Stomach (tissue), 8 donors: ENCODE measurements at regions not wholly inside any gene's neighbourhood (a gene's known extent, or its start where the extent isn't known, plus 50 kb on each side); places are given as distances from the start of the nearest gene placed in this dataset.
A peak's percentile ranks its signal among the peaks of the same experiment; 100 is the strongest.
"Not testable (repeated sequence)": the region's sequence is repeated elsewhere in the genome, so short reads cannot be mapped to it uniquely, and the experiment has no call there.

Source experiments
- DNase-seq, 2 donors: peaks; one replicate each; pipeline versions ENCODE4 v3.0.0 to v3.0.0-alpha.2; 2013 to 2019
- H3K27ac ChIP-seq, 5 donors: fragments of 200-600 bp in 4 of 5; sonication (generic) in 4 of 5; one replicate each; pipeline ENCODE4 v1.5.1; 2013 to 2019; ENCODE audit warnings: mild to moderate bottlenecking in 1 of 5, moderate library complexity in 1 of 5
- H3K27me3 ChIP-seq, 3 donors: fragments of 200-600 bp; sonication (generic); one replicate each; pipeline ENCODE4 v1.5.1; 2017 to 2019; ENCODE audit warnings: mixed run types in 1 of 3
- H3K36me3 ChIP-seq, 4 donors: fragments of 200-600 bp; sonication (generic); 1 replicate in 3 of 4; 2 replicates in 1 of 4; pipeline ENCODE4 v1.5.1; 2016 to 2019
- H3K4me1 ChIP-seq, 4 donors: fragments of 200-600 bp; sonication (generic); one replicate each; pipeline ENCODE4 v1.5.1; 2016 to 2019
- H3K4me3 ChIP-seq, 4 donors: fragments of 200-600 bp; sonication (generic) in 3 of 4; one replicate each; pipeline ENCODE4 v1.5.1; 2016 to 2019; ENCODE audit warnings: mild to moderate bottlenecking in 1 of 4
- H3K9me3 ChIP-seq, 4 donors: fragments of 200-600 bp; sonication (generic); one replicate each; pipeline ENCODE4 v1.5.1; 2016 to 2019
- CTCF ChIP-seq, 7 experiments: fragments of 450-650 bp in 4 of 7; fragments of 200-600 bp in 3 of 7; sonication (generic) in 3 of 7; IDR thresholded peaks; one replicate each; pipeline ENCODE4 v1.5.1; 2016 to 2019; ENCODE audit warnings: antibody characterized with exemption in 7 of 7, control low read depth in 2 of 7, mild to moderate bottlenecking in 1 of 7
- EP300 ChIP-seq: sonication (generic); formaldehyde crosslinking; IDR thresholded peaks from one replicate; pipeline ENCODE4 v1.6.1; 2017; ENCODE audit warnings: antibody characterized with exemption
- POLR2A ChIP-seq, 4 donors: fragments of 450-650 bp; IDR thresholded peaks; one replicate each; pipeline ENCODE4 v1.6.1; 2016; ENCODE audit warnings: antibody characterized with exemption in 4 of 4, control low read depth in 2 of 4, mild to moderate bottlenecking in 1 of 4, moderate library complexity in 1 of 4
- POLR2AphosphoS5 ChIP-seq, 3 donors: sonication (generic); formaldehyde crosslinking; IDR thresholded peaks; one replicate each; pipeline ENCODE4 v1.6.1; 2016; ENCODE audit warnings: antibody characterized with exemption in 3 of 3
- WGBS, 5 donors: extraction: QIAGEN DNeasy Blood & Tissue Kit in 3 of 5; methylation state at CpG; one replicate each; pipeline versions ENCODE4 v1.1.5 to v1.1.7; 2013 to 2018; 5-methylcytosine and 5-hydroxymethylcytosine counted together
- intact Hi-C: fragments of 100-400 bp; cut with DNase I; formaldehyde crosslinking; loops from one replicate; pipeline ENCODE4 v1.15.1; 2023; ENCODE audit warnings: low total_unique reads
- donor health status: healthy with polysubstance abuse.
- donor health status: Bipolar disorder and iron deficiency.
- donor health status: healthy.

- no peak for DNase-seq
- no peak for TF ChIP-seq POLR2AphosphoS5 (IDR thresholded peaks at IDR 0.05)
- no peak for TF ChIP-seq CTCF (IDR thresholded peaks at IDR 0.05)
- TF ChIP-seq POLR2A (IDR thresholded peaks at IDR 0.05) = no peak
- TF ChIP-seq EP300 = no peak
- H3K27ac ChIP-seq = no peak overlapping the region
- no peaks in the 10 kb centered on the region for H3K27me3 ChIP-seq
- no peaks in the 10 kb centered on the region for H3K36me3 ChIP-seq
- intact Hi-C loops = no loop called here
- no peaks in the 10 kb centered on the region for H3K4me1 ChIP-seq
- H3K9me3 ChIP-seq = no peaks in the 10 kb centered on the region
- H3K4me3 ChIP-seq = no peak overlapping the region
Observed at GRCh38 chr12:30278401-30278800, 417.3 kb downstream of the IPO8 start.

- H3K27me3 ChIP-seq, DNase-seq, H3K4me3 ChIP-seq, intact Hi-C loops, H3K36me3 ChIP-seq, H3K27ac ChIP-seq: not testable (repeated sequence)
- Histone ChIP-seq H3K4me1 (peaks cover 0 to 15% (median 0%) of the 10 kb centered on the region in 4 donors), H3K9me3 (peaks cover 3 to 16% (median 10%) of the 10 kb centered on the region in 4 donors)
- WGBS, 5 donors = 32 to 100% (median 45%) methylated on average over 1 of the region's 1 CpG
Observed at GRCh38 chr12:30272515-30272914, 423.2 kb downstream of the IPO8 start.

- TF ChIP-seq CTCF (IDR thresholded peaks at IDR 0.05) (no peak), EP300 (no peak), POLR2AphosphoS5 (IDR thresholded peaks at IDR 0.05) (no peak), POLR2A (IDR thresholded peaks at IDR 0.05) (no peak)
- peaks cover 3 to 16% (median 10%) of the 10 kb centered on the region in 4 donors for H3K9me3 ChIP-seq
- H3K27me3 ChIP-seq = no peaks in the 10 kb centered on the region
- H3K4me1 ChIP-seq = peaks cover 0 to 15% (median 0%) of the 10 kb centered on the region in 4 donors
- intact Hi-C loops = no loop called here
- H3K36me3 ChIP-seq = no peaks in the 10 kb centered on the region
- peak in 1 of 2 donors; percentile 45 for DNase-seq
- H3K27ac ChIP-seq = no peak overlapping the region
- H3K4me3 ChIP-seq = no peak overlapping the region
Observed at GRCh38 chr12:30269496-30269895, 426.2 kb downstream of the IPO8 start.

GRCh38 chr12:30268041-30268440, 427.6 kb downstream of the IPO8 start:
- H3K27ac ChIP-seq = no peak overlapping the region
- peaks cover 0 to 15% (median 0%) of the 10 kb centered on the region in 4 donors for H3K4me1 ChIP-seq
- TF ChIP-seq POLR2AphosphoS5 (IDR thresholded peaks at IDR 0.05) (no peak), CTCF (IDR thresholded peaks at IDR 0.05) (no peak), EP300 (no peak), POLR2A (IDR thresholded peaks at IDR 0.05) (no peak)
- intact Hi-C loops = no loop called here
- H3K4me3 ChIP-seq = no peak overlapping the region
- 85 to 94% (median 89%) methylated on average over 2 of the region's 2 CpGs for WGBS, 5 donors
- H3K27me3 ChIP-seq = no peaks in the 10 kb centered on the region
- H3K9me3 ChIP-seq = peaks cover 3 to 14% (median 10%) of the 10 kb centered on the region in 4 donors
- DNase-seq = no peak
- H3K36me3 ChIP-seq = no peaks in the 10 kb centered on the region

- intact Hi-C loops = no loop called here
- Histone ChIP-seq H3K27ac (no peak overlapping the region), H3K27me3 (no peaks in the 10 kb centered on the region), H3K36me3 (no peaks in the 10 kb centered on the region), H3K4me1 (no peaks in the 10 kb centered on the region), H3K9me3 (no peaks in the 10 kb centered on the region), H3K4me3 (no peak overlapping the region)
- WGBS, 5 donors = 33 to 89% (median 68%) methylated on average over 1 to 2 of the region's 2 CpGs
- TF ChIP-seq POLR2AphosphoS5 (IDR thresholded peaks at IDR 0.05) (no peak), CTCF (IDR thresholded peaks at IDR 0.05) (no peak), POLR2A (IDR thresholded peaks at IDR 0.05) (no peak), EP300 (no peak)
- DNase-seq = no peak
Observed at GRCh38 chr12:30263434-30263833, 432.2 kb downstream of the IPO8 start.
